MG63 (cell line): ENCODE measurements at regions not wholly inside any gene's neighbourhood (a gene's known extent, or its start where the extent isn't known, plus 50 kb on each side); places are given as distances from the start of the nearest gene placed in this dataset.
"Not testable (repeated sequence)": the region's sequence is repeated elsewhere in the genome, so short reads cannot be mapped to it uniquely, and the experiment has no call there.

Experiments
- DNase-seq: peaks from one replicate; pipeline ENCODE4 v3.0.0-alpha.2; 2020
- H3K27me3 ChIP-seq: fragments of 250-450 bp; sonication (Bioruptor Pico); 2 replicates; pipeline ENCODE4 v1.5.1; 2020; ENCODE audit warnings: mild to moderate bottlenecking, moderate library complexity
- H3K36me3 ChIP-seq: fragments of 250-450 bp; sonication (Bioruptor Pico); 2 replicates; pipeline ENCODE4 v1.5.1; 2020; ENCODE audit warnings: mild to moderate bottlenecking, moderate library complexity
- H3K4me3 ChIP-seq: fragments of 250-450 bp; sonication (Bioruptor Pico); 2 replicates; pipeline ENCODE4 v1.5.1; 2020; ENCODE audit warnings: mild to moderate bottlenecking, moderate library complexity
- H3K9me3 ChIP-seq: fragments of 250-450 bp; sonication (Bioruptor Pico); 2 replicates; pipeline ENCODE4 v1.5.1; 2020; ENCODE audit warnings: mild to moderate bottlenecking, moderate library complexity

DNA sequence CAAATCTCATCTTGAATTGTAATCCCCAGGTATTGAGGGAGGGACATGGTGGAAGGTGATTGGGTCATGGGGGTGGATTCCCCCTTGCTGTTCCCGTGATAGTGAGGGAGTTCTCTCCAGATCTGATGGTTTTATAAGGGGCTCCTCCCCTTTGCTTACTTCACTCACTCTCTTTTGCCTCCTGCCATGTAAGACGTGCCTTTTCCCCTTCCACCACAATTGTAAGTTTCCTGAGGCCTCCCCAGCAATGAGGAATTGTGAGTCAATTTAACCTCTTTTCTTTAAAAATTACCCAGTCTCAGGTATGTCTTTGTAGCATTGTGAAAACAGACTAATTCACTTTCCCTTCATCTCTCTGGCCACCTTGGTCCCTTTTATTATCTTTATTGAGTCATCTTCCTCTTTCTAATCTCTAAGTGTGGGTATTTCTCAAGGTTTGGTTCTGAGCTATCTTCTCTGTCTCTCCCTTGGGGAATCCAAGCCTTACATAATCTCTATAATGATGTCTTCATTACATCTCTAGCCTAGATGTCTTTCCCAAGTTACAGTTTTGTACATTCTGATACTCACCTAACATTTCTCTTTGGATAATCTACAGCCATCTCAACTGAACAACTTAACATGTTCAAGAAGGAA is 99.1 kb upstream of the JCAD start:
- no peaks in the 10 kb centered on the region for H3K27me3 ChIP-seq
- H3K36me3 ChIP-seq: no peaks in the 10 kb centered on the region
- DNase-seq: no peak
- no peaks in the 10 kb centered on the region for H3K9me3 ChIP-seq
- no peak overlapping the region for H3K4me3 ChIP-seq

DNA sequence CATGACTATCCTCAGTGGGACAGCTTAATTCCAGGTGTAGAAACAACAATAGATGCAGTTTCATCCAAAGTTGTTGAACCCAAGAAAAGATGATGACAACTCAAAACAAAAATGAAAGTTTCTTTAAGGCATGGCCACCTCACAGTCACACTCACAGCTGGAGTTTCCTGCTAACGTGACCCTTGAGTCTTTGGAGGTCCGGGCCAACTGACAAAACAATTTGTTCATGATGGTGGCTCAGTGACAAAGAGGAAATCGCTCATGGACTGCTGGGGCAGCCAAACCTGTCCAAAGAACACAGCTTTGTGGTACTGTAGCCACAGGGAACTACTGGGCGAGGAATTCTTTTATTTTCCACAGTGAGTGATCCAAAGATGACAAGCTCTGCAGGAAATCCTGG is 96.0 kb upstream of the JCAD start:
- DNase-seq: peak; percentile 76
- H3K36me3 ChIP-seq: no peaks in the 10 kb centered on the region
- peaks cover 3% of the 10 kb centered on the region; the same call in 1 of the 2 replicates for H3K9me3 ChIP-seq
- H3K4me3 ChIP-seq: no peak overlapping the region
- H3K27me3 ChIP-seq: no peaks in the 10 kb centered on the region

DNA sequence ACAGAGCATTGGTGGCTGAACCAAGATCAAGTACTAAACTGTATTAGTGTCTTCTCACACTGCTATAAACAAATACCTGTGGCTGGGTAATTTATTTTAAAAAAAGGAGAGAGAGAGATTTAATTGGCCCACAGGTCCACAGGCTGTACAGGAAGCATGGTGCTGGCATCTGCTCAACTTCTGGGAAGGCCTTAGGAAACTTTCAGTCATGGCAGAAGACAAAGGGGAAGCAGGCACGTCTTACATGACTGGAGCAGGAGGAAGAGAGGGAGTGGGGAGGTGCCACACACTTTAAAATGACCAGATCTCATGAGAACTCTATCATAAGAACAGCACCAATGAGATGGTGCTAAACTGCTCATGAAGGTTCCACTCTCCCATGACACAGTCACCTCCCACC is 95.2 kb upstream of the JCAD start:
- no peak for DNase-seq
- no peaks in the 10 kb centered on the region for H3K36me3 ChIP-seq

DNA sequence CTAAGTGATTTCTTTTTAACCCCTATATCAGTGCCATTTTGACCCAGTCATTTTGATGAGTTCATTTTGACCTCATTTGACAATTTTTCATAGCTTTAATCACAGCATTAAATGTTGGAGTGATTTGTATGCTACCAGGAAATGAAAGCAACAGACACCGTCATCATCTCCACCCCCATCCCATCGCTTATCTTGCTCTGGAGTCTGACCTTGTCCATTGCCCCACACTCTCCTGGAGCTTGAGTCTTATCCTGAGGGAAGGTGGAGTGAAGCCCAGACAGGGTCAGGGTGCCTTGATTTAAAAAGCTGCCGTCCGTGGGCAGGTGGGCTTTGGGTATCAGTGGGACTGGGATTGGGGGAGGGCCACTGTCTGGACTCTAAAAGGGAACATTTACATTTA is 94.7 kb upstream of the JCAD start:
- Histone ChIP-seq H3K9me3 (peaks cover 3% of the 10 kb centered on the region; the same call in 1 of the 2 replicates), H3K27me3 (no peaks in the 10 kb centered on the region), H3K4me3 (no peak overlapping the region), H3K36me3 (no peaks in the 10 kb centered on the region)
- DNase-seq: no peak

More for the DNA sequence above, 95.2 kb upstream of the JCAD start:
- H3K27me3 ChIP-seq: no peaks in the 10 kb centered on the region
- H3K9me3 ChIP-seq: peaks cover 3% of the 10 kb centered on the region; the same call in 1 of the 2 replicates
- H3K4me3 ChIP-seq: no peak overlapping the region

DNA sequence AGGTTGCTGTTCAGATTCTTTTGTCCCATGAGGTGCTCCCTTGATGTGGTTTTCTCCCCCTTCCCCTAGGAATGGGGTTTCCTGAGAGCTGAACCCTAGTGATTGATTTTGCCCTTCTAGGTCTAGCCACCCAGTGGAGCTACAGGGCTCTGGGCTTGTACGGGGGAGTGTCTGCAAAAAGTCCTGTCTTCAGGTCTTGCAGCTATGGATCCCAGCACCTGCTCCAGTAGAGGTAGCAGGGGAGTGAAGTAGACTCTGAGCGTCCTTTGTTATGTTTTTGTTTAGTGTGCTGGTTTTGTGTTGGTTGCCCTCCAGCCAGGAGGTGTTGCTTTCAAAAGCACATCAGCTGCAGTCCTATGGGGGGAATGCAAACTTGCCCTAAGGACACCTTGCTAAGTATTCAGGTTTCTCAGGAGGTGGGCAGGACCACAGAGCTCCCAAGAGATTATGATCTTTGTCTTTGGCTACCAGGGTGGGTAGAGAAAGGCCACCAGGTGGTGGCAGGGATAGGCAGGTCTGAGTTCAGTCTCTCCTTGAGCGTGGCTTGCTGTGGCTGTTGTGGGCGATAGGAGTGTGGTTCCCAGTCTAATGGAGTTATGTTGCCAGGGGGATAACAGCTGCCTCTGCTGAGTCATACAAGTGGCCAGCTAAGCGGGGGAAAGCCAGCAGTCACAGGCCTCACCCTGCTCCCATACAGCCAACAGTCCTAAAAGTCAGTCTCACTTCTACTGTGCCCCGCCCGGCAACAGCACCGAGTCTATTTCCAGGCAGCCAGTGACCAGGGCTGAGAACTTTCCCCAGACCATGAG is 92.4 kb upstream of the JCAD start:
- H3K9me3 ChIP-seq: peaks cover 3% of the 10 kb centered on the region; the same call in 1 of the 2 replicates
- peak; percentile 93 for DNase-seq
- H3K27me3 ChIP-seq: no peaks in the 10 kb centered on the region
- no peak overlapping the region for H3K4me3 ChIP-seq
- no peaks in the 10 kb centered on the region for H3K36me3 ChIP-seq

DNA sequence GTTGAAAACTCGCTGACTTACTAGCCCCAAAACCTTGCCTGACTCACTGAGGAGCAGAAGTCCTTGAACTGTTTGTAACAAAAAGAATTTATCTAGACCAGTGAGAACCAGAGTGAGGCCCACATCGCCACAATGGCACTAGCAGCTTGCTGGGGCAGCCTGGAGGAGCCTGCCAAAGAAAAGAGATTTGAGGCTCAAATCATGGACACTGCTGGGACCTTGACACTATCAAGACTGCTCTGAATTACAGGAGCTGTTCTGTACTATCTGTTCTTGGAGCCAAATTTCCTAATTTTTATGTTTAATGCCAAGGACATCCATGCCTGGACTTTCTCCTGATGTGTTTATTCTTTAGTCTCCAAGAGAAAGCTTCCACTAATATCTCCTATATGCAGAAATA is 82.0 kb upstream of the JCAD start:
- no peaks in the 10 kb centered on the region for H3K27me3 ChIP-seq
- no peak overlapping the region for H3K4me3 ChIP-seq
- DNase-seq: no peak
- no peaks in the 10 kb centered on the region for H3K36me3 ChIP-seq
- H3K9me3 ChIP-seq: no peaks in the 10 kb centered on the region; the same call in 1 of the 2 replicates

DNA sequence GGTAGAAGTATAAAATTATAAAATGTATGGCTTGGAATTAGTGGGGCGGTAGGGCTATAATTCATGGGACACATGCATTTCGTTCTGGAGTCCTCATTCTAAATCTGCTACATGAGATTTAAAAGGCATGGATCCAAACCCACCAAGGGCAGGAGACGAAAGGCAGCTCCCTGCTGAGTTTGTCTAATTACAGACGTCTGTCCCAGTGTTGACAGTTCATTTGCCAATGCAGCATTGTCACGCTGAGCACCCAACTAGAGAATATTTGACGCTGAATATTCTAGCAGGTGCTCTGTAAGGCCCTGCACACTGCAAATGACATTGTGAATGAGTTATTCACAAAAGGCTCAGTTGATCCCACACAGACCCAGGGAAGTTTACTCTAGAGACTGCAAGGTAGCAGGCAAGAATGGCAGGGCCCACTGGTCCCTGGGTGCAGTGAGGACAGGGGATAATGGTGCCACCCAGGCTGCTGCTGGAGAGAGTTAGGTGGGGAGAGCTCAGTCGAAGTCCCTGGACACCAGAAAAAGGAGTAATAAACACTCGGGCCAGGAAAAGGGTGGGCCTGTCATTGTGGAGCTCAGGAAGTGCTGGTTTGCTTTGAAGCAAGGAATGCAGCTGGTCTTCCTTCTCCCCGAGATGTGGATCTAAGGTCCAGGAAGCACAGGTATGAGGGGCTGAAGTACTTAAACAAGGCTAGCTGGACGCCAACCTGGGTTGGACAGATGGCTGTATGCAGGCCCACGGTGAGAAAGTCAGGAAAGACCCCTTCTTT is 75.0 kb upstream of the JCAD start:
- H3K9me3 ChIP-seq: no peaks in the 10 kb centered on the region

DNA sequence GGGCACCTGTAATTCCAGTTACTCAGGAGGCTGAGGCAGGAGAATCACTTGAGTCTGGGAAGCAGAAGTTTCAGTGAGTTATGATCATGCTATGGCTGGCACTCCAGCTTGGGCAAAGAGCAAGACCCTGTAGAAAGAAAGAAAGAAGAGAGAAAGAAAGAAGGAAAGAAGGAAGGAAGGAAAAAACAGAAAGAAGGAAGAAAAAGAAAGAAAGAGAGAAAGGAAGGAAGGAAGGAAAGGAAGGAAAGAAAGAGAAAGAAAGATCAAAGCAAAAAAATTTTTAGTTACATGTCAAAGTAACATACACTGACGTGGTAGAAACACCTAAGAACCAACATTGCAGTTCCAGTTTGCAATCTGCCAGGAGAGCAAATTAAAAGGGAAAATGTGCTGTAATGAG is 73.8 kb upstream of the JCAD start:
- Histone ChIP-seq H3K9me3 (no peaks in the 10 kb centered on the region), H3K27me3 (no peaks in the 10 kb centered on the region), H3K36me3 (no peaks in the 10 kb centered on the region), H3K4me3 (no peak overlapping the region)
- no peak for DNase-seq

More for the DNA sequence above, 75.0 kb upstream of the JCAD start:
- Histone ChIP-seq H3K4me3 (no peak overlapping the region), H3K36me3 (no peaks in the 10 kb centered on the region), H3K27me3 (no peaks in the 10 kb centered on the region)
- no peak for DNase-seq

DNA sequence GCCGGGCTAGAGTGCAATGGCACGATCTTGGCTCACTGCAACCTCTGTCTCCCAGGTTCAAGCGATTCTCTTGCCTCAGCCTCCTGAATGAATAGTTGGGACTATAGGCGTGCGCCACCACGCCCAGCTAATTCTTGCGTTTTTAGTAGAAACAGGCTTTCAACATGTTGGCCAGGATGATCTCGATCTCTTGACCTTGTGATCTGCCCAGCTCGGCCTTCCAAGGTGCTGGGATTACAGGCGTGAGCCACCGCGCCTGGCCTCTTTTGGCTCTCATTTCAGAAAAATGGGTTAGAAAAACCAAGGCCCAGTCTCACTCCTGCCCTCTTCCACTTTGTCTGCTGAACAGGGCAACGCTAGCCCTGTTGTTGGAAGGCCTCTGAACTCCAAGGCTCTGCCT is 72.0 kb upstream of the JCAD start:
- H3K27me3 ChIP-seq, DNase-seq, H3K4me3 ChIP-seq, H3K9me3 ChIP-seq, H3K36me3 ChIP-seq: not testable (repeated sequence)

DNA sequence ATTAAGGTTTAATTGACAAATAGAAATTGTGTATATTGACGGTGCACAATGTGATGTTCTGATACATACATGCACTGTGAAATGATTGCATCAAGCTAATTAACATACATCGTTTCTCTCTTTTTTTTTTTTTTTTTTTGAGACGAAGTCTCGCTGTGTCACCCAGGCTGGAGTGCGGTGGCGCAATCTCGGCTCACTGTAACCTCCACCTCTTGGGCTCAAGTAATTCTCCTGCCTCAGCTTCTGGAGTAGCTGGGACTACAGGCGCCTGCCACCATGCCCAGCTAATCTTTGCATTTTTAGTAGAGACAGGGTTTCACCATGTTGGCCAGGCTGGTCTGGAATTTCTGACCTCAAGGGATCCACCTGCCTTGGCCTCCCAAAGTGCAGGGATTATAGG is 69.9 kb upstream of the JCAD start:
- H3K36me3 ChIP-seq, H3K27me3 ChIP-seq, H3K9me3 ChIP-seq, H3K4me3 ChIP-seq, DNase-seq: not testable (repeated sequence)

DNA sequence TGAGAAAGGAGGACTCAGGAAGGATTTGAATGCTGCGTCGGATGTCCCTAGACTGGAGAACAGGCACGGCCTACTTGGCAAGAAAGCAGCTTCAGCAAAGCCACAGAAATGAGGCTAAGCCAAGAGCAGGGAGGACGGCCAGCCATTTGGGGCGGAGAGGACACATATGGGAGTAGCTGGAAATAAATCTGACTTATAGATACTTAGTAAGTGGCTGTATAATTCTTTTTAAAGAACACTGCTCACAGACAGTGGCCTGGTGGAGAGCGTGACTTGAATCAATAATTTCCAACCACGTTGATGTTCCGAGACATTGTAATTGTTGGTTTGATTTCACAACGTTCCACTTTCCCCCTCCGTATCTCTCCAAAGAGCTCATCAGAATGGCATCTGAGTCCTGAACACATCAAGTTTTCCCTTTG is 67.7 kb upstream of the JCAD start:
- DNase-seq: no peak

DNA sequence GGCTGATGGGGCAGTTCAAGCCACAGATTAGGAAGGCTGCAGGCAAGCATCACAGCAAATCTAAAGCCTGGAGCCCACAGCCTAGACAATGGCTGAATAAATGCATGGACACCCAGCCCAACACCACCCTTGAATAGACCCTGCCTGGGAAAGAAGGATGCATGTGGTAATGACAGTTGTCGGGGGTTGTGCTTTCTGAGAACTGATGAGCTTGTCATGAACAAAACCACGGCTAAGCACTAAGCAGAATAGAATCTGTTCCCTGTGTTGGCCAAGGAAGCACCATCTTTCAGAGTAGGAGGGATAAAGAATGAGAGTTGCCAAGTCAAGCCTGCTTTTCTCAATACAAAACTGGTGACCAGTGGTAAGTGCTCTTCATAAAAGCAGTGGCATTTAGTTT is 66.1 kb upstream of the JCAD start:
- no peak for DNase-seq
- no peak overlapping the region for H3K4me3 ChIP-seq
- no peaks in the 10 kb centered on the region for H3K36me3 ChIP-seq
- H3K9me3 ChIP-seq: no peaks in the 10 kb centered on the region
- no peaks in the 10 kb centered on the region for H3K27me3 ChIP-seq

More for the DNA sequence above, 67.7 kb upstream of the JCAD start:
- Histone ChIP-seq H3K27me3 (no peaks in the 10 kb centered on the region), H3K4me3 (no peak overlapping the region), H3K9me3 (no peaks in the 10 kb centered on the region), H3K36me3 (no peaks in the 10 kb centered on the region)

DNA sequence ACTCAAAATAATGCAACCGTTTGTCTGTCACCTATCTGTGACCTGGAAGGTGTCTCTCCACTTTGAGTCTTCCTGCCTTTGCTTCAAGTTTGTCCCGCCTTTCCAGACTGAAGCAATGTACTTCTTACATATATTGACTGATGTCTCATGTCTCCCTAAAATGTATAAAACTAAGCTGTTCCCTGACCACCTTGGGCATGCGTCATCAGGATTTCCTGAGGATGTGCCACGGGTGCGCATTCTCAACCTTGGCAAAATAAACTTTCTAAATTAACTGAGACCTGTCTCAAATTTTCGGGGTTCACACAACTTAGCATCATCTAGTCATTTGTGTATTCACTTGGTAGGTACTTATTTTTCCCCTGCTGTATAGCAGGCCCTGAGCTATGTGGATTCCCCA is 65.3 kb upstream of the JCAD start:
- no peaks in the 10 kb centered on the region for H3K36me3 ChIP-seq
- DNase-seq: no peak

DNA sequence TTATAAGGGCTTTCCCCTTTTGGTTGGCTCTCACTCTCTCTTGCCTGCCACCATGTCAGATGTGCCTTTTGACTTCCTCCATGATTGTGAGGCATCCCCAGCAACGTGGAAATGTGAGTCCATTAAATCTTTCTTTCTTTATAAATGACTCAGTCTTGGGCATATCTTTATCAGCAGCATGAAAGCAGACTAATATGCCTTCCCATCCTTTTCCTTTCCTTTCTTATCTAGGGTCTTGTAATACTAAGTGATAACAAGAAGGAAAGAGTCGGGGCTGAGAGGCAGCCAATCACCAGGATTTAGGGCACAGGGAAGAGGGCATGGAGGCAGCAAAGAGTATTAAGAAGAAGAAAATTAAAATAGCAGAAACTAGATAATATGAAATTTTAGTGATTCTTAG is 62.0 kb upstream of the JCAD start:
- no peak overlapping the region for H3K4me3 ChIP-seq
- DNase-seq: no peak
- H3K27me3 ChIP-seq: no peaks in the 10 kb centered on the region
- no peaks in the 10 kb centered on the region for H3K9me3 ChIP-seq
- H3K36me3 ChIP-seq: no peaks in the 10 kb centered on the region

More for the DNA sequence above, 65.3 kb upstream of the JCAD start:
- Histone ChIP-seq H3K27me3 (no peaks in the 10 kb centered on the region), H3K4me3 (no peak overlapping the region), H3K9me3 (no peaks in the 10 kb centered on the region)

DNA sequence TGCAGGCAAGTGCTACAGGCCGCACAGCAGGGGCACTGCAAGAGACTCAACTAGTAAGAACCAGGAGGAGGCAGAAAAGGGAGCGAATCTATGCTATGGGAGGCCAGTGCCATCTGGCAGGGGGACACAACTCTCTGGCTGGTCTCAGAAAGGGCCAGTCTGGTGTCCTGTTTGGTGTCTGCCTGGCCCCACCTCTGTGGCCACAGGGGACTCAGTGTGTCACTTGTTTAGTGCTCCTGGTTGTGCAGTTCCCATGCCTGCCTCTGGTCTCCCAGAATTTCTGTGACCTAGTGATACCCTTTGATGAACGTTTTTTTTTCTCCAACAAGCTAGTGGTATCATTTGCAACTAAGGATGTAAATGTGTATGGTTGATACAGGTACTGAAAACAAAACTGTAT is 59.2 kb upstream of the JCAD start:
- no peaks in the 10 kb centered on the region for H3K27me3 ChIP-seq
- H3K4me3 ChIP-seq: no peak overlapping the region
- H3K9me3 ChIP-seq: no peaks in the 10 kb centered on the region
- H3K36me3 ChIP-seq: no peaks in the 10 kb centered on the region
- no peak for DNase-seq

DNA sequence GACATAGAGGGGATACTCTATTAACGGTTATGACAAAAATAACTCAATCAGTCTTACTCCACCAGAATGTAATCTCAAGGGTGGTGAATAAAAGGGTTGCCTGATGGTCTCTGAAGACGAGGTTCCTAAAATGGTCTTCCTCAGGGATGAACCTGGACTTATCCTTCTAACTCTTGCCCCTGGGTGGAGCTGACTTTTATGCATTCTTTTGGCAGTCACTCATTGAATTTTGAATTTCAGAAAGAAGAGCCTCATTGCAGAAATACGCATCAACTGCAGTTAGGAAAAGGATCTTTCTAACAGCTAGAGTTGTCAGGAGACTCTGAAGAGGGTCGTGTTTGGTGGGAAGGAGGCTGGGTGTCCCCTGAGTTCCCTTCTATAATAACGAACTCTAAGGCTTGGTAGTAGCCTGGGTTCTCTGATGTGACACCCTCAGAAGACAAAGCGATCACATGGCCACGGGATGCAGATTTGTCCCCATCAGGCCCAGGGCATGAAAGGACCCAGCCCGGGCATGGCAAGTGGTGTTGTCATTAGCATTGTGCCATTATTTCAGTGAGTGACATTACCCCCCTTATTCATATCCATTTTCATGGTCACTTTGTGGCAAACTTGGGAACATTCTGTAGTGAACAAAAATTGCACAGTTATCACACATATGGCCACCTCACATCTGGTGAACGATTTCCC is 58.6 kb upstream of the JCAD start:
- H3K36me3 ChIP-seq: no peaks in the 10 kb centered on the region
- no peaks in the 10 kb centered on the region for H3K27me3 ChIP-seq
- H3K4me3 ChIP-seq: no peak overlapping the region
- no peak for DNase-seq
- no peaks in the 10 kb centered on the region for H3K9me3 ChIP-seq

DNA sequence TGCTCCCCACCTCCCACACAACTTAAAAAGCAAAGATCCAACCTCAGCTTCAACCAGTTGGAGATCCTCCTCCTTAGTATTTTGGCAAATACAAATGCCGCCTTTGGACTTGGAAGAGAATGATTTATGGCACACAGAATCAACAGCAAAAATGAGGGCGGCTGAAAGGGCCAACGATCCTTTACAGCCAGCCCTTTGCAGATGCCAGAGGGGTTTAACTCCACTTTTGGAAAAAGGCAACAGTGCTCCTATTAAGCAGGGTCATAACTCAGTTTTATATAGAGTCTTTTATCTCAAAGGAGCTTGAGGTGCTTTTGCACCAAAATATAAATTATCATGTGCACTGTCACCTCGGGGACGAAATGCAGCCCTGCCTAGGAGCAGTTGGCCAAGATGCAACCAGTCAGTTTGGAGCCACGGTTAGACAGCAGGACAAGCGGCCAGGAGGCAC is 56.7 kb upstream of the JCAD start:
- no peaks in the 10 kb centered on the region for H3K9me3 ChIP-seq
- no peaks in the 10 kb centered on the region for H3K27me3 ChIP-seq
- no peak for DNase-seq
- H3K4me3 ChIP-seq: no peak overlapping the region
- H3K36me3 ChIP-seq: no peaks in the 10 kb centered on the region
